ENCODE measurements at regions not wholly inside any gene's neighbourhood (a gene's known extent, or its start where the extent isn't known, plus 50 kb on each side); places are given as distances from the start of the nearest gene placed in this dataset.
A peak's percentile ranks its signal among the peaks of the same experiment; 100 is the strongest.

DNA sequence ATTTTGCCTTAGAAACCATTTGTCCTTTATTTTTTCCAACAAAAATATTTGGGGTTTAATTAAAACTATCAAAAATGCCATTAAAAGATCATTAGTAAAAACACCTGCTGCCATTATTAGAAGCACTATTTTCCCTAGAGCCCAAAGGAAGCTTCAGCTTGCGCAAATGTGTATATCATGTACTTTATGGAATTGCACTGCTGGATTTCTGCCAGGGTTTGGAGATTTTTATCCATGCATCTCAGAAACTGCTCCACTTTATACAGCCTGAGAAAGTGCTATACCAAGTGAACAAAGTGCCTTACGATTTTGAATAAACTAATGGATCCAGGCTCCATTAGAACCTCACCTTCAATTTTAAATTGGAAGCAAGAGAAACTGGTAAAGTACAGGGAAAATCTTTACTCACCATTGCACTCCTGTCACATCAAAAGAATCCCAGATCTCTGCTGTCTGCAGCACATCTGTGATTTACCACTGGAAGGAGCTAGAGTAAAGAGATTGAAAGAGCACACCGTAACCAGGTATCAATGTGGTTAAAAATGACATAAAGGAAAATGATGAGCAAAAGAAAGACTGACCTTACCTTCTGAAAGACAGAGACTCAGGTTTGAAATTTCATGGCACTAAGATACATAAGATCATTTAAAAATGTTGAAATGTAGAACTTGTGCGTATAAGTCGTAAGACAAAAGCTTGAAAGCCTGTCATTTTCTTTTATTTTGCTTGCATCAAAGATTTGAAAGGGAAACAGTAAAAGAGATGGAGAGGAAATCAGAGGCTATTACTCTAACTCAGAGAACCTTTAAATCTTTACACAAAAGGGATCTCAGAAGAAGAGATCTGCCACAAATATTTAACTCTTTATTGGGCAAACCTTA lies 678.1 kb upstream of the GOT2 start:
- no peaks in the 10 kb centered on the region for H3K36me3 ChIP-seq
- no peak overlapping the region for H3K4me3 ChIP-seq
- H3K27ac ChIP-seq, result no peak overlapping the region
- no peaks in the 10 kb centered on the region for H3K27me3 ChIP-seq
- no peaks in the 10 kb centered on the region for H3K4me1 ChIP-seq
- DNase-seq (ENCODE audit: low spot score), result no peak
- H3K9me3 ChIP-seq, result no peaks in the 10 kb centered on the region
- peak in 1 of 2 donors; percentile 49 for TF ChIP-seq CTCF (IDR thresholded peaks at IDR 0.05)

DNA sequence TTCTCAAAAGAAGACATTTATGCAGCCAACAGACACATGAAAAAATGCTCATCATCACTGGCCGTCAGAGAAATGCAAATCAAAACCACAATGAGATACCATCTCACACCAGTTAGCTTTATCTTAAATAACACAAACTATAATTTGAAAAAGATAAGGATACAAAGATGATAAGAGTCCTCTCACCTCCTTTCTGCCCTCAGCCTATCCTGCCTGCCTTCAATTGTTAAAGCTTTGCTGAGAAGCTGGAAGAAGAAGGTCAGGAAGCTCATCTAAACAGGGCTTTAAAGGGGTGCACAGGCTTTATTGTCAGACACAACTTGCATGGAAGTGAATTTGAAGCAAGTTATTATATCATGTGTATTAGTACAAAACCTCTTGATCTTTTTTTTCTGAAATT lies 676.3 kb upstream of the GOT2 start:
- H3K36me3 ChIP-seq, result no peaks in the 10 kb centered on the region
- no peak for TF ChIP-seq CTCF (IDR thresholded peaks at IDR 0.05)
- no peaks in the 10 kb centered on the region for H3K27me3 ChIP-seq
- DNase-seq (ENCODE audit: low spot score), result no peak
- no peak overlapping the region for H3K4me3 ChIP-seq
- H3K4me1 ChIP-seq, result no peaks in the 10 kb centered on the region
- no peaks in the 10 kb centered on the region for H3K9me3 ChIP-seq
- no peak overlapping the region for H3K27ac ChIP-seq

- Histone ChIP-seq H3K4me1 (no peaks in the 10 kb centered on the region), H3K36me3 (no peaks in the 10 kb centered on the region), H3K4me3 (no peak overlapping the region), H3K9me3 (no peaks in the 10 kb centered on the region), H3K27me3 (no peaks in the 10 kb centered on the region), H3K27ac (no peak overlapping the region)
- DNase-seq (ENCODE audit: low spot score), result no peak
- no peak for TF ChIP-seq CTCF (IDR thresholded peaks at IDR 0.05)
These were observed 671.7 kb upstream of the GOT2 start for GRCh38 chr16:59405802-59406201.

DNA sequence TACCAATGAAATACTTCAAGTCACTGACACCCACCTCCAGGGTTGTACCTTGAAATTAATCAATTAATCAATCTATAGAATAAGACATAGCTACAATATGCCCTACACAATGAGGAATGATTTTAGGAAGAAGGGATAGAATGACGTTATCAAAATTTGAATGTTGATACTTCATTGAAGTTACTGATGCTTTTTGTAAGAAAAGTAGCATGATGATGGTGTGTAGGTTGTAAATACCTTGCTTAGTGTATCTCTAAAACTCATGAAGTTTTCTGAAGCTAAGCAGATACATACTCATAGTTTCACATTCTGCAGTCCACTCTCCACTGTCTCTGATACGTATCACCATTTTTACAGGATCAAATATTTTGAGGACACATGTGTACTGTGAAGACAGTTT lies 670.4 kb upstream of the GOT2 start:
- Histone ChIP-seq H3K27me3 (no peaks in the 10 kb centered on the region), H3K27ac (no peak overlapping the region), H3K36me3 (no peaks in the 10 kb centered on the region), H3K4me1 (no peaks in the 10 kb centered on the region), H3K9me3 (no peaks in the 10 kb centered on the region), H3K4me3 (no peak overlapping the region)
- TF ChIP-seq CTCF (IDR thresholded peaks at IDR 0.05), result no peak
- no peak for DNase-seq (ENCODE audit: low spot score)

DNA sequence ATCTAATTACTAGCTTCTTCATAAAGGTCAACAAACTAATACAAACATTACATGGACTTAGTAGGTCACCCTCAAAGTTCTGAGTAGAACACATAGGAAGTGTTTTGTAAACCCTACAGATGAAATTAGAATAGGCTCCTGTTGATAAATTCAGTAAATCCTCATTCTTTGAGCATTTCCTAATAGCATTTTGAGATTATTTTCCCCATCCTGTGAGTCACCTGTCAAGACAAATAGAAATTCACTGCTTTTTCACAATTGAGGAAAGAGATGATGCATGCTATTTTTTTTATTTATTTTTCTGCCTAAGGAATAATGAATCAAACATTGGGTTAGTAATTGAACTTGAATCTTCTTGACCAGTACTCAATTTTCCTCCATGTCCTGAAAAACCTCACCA lies 666.7 kb upstream of the GOT2 start:
- no peaks in the 10 kb centered on the region for H3K9me3 ChIP-seq
- TF ChIP-seq CTCF (IDR thresholded peaks at IDR 0.05), result no peak
- no peak overlapping the region for H3K27ac ChIP-seq
- no peaks in the 10 kb centered on the region for H3K27me3 ChIP-seq
- DNase-seq (ENCODE audit: low spot score), result no peak
- H3K4me1 ChIP-seq, result no peaks in the 10 kb centered on the region
- no peaks in the 10 kb centered on the region for H3K36me3 ChIP-seq
- no peak overlapping the region for H3K4me3 ChIP-seq

DNA sequence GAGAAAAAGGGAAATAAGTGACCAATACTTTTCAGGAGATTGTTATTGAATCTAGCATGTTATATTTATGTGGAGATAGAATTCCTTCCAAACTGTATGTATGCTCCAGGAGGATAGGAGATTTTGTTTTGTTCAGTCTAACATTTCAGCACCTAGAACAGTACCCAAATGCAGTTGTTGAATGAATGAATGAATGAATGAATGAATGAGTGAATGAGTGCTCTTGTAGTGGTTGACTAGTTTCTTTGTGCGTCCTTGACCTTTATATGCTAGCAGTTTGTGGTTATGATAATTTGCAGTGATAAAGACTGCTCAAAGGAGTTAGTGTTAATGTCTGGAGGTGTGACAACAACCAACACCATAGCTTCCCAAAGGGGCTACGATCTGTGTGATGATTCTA lies 663.5 kb upstream of the GOT2 start:
- Histone ChIP-seq H3K4me3 (no peak overlapping the region), H3K36me3 (no peaks in the 10 kb centered on the region), H3K27me3 (no peaks in the 10 kb centered on the region), H3K27ac (no peak overlapping the region), H3K9me3 (no peaks in the 10 kb centered on the region), H3K4me1 (no peaks in the 10 kb centered on the region)
- no peak for TF ChIP-seq CTCF (IDR thresholded peaks at IDR 0.05)
- DNase-seq (ENCODE audit: low spot score), result no peak
